IgD-negative memory B cell (primary cell): ENCODE measurements at regions not wholly inside any gene's neighbourhood (a gene's known extent, or its start where the extent isn't known, plus 50 kb on each side); places are given as distances from the start of the nearest gene placed in this dataset.
A peak's percentile ranks its signal among the peaks of the same experiment; 100 is the strongest.

ENCODE experiments used
- H3K27ac Mint-ChIP-seq, 3 donors: one replicate each; pipeline ENCODE4 v1.8.0; 2020 to 2022; ENCODE audit warnings: mild to moderate bottlenecking in 3 of 3, mixed read lengths in 3 of 3, moderate library complexity in 1 of 3
- H3K27me3 Mint-ChIP-seq: one replicate; pipeline ENCODE4 v1.8.0; 2021; ENCODE audit warnings: mixed read lengths
- H3K36me3 Mint-ChIP-seq: one replicate; pipeline ENCODE4 v1.8.0; 2020; ENCODE audit warnings: mild to moderate bottlenecking, mixed read lengths
- H3K4me1 Mint-ChIP-seq, 3 donors: one replicate each; pipeline ENCODE4 v1.8.0; 2020 to 2022; ENCODE audit warnings: mixed read lengths in 3 of 3, mild to moderate bottlenecking in 1 of 3
- H3K4me3 Mint-ChIP-seq, 4 donors: one replicate each; pipeline ENCODE4 v1.8.0; 2020 to 2022; ENCODE audit warnings: mild to moderate bottlenecking in 4 of 4, mixed read lengths in 4 of 4, moderate library complexity in 3 of 4
- H3K9me3 Mint-ChIP-seq, 3 donors: one replicate each; pipeline ENCODE4 v1.8.0; 2020 to 2021; ENCODE audit warnings: mixed read lengths in 3 of 3, mild to moderate bottlenecking in 1 of 3

- no peak overlapping the region for H3K4me3 Mint-ChIP-seq
- H3K27ac Mint-ChIP-seq, result no peak overlapping the region
- H3K9me3 Mint-ChIP-seq, result peaks cover 1 to 3% (median 1%) of the 10 kb centered on the region in 3 donors
- peaks cover 5% of the 10 kb centered on the region for H3K27me3 Mint-ChIP-seq
- H3K36me3 Mint-ChIP-seq, result no peaks in the 10 kb centered on the region
- H3K4me1 Mint-ChIP-seq, result no peaks in the 10 kb centered on the region
Measured at GRCh38 chr7:106797937-106798336, 67.1 kb upstream of the PIK3CG start.

GRCh38 chr7:106802589-106802988, 62.5 kb upstream of the PIK3CG start:
- Mint-ChIP-seq H3K36me3 (no peaks in the 10 kb centered on the region), H3K4me3 (no peak overlapping the region), H3K9me3 (peaks cover 0 to 3% (median 1%) of the 10 kb centered on the region in 3 donors), H3K27me3 (peaks cover 5% of the 10 kb centered on the region), H3K4me1 (no peaks in the 10 kb centered on the region), H3K27ac (no peak overlapping the region)

GRCh38 chr7:106806556-106806955, 58.5 kb upstream of the PIK3CG start:
- H3K27ac Mint-ChIP-seq, result peak overlapping the region in 1 of 3 donors; percentile 24
- H3K27me3 Mint-ChIP-seq, result peaks cover 4% of the 10 kb centered on the region
- peaks cover under 1% of the 10 kb centered on the region for H3K36me3 Mint-ChIP-seq
- H3K4me1 Mint-ChIP-seq, result peaks cover 4 to 6% (median 5%) of the 10 kb centered on the region in 3 donors
- no peak overlapping the region for H3K4me3 Mint-ChIP-seq
- H3K9me3 Mint-ChIP-seq, result no peaks in the 10 kb centered on the region

GRCh38 chr7:106807474-106807873, 57.6 kb upstream of the PIK3CG start:
- Mint-ChIP-seq H3K4me3 (no peak overlapping the region), H3K27ac (no peak overlapping the region), H3K4me1 (peaks cover 10 to 13% (median 10%) of the 10 kb centered on the region in 3 donors), H3K36me3 (peaks cover 2% of the 10 kb centered on the region), H3K27me3 (peaks cover 1% of the 10 kb centered on the region), H3K9me3 (no peaks in the 10 kb centered on the region)

GRCh38 chr7:106808967-106809635, 56.0 kb upstream of the PIK3CG start:
- Mint-ChIP-seq H3K4me3 (no peak overlapping the region), H3K27me3 (peaks cover 1% of the 10 kb centered on the region), H3K9me3 (no peaks in the 10 kb centered on the region), H3K27ac (no peak overlapping the region), H3K4me1 (peaks cover 10 to 15% (median 10%) of the 10 kb centered on the region in 3 donors), H3K36me3 (peaks cover 2% of the 10 kb centered on the region)

GRCh38 chr7:106811472-106811871, 53.6 kb upstream of the PIK3CG start:
- Mint-ChIP-seq H3K9me3 (no peaks in the 10 kb centered on the region), H3K4me3 (peak overlapping the region in 2 of 4 donors; percentile 25 to 70), H3K36me3 (peaks cover 2% of the 10 kb centered on the region), H3K27ac (peak overlapping the region in 1 of 3 donors; percentile 63), H3K27me3 (peaks cover 1% of the 10 kb centered on the region), H3K4me1 (peaks cover 10 to 15% (median 10%) of the 10 kb centered on the region in 3 donors)

GRCh38 chr7:106812027-106812643, 52.9 kb upstream of the PIK3CG start:
- Mint-ChIP-seq H3K27me3 (peaks cover 1% of the 10 kb centered on the region), H3K4me3 (peak overlapping the region in 1 of 4 donors; percentile 70), H3K36me3 (peaks cover 2% of the 10 kb centered on the region), H3K4me1 (peaks cover 10 to 15% (median 10%) of the 10 kb centered on the region in 3 donors), H3K27ac (peak overlapping the region in 1 of 3 donors; percentile 63), H3K9me3 (no peaks in the 10 kb centered on the region)

GRCh38 chr7:106813705-106814305, 51.3 kb upstream of the PIK3CG start:
- peaks cover 2% of the 10 kb centered on the region for H3K36me3 Mint-ChIP-seq
- H3K27me3 Mint-ChIP-seq, result no peaks in the 10 kb centered on the region
- no peak overlapping the region for H3K4me3 Mint-ChIP-seq
- H3K27ac Mint-ChIP-seq, result no peak overlapping the region
- no peaks in the 10 kb centered on the region for H3K9me3 Mint-ChIP-seq
- H3K4me1 Mint-ChIP-seq, result peaks cover 10 to 15% (median 10%) of the 10 kb centered on the region in 3 donors

GRCh38 chr7:106814887-106815286, 50.2 kb upstream of the PIK3CG start:
- Mint-ChIP-seq H3K27ac (no peak overlapping the region), H3K9me3 (no peaks in the 10 kb centered on the region), H3K4me1 (peaks cover 10 to 13% (median 10%) of the 10 kb centered on the region in 3 donors), H3K36me3 (peaks cover 2% of the 10 kb centered on the region), H3K4me3 (no peak overlapping the region), H3K27me3 (no peaks in the 10 kb centered on the region)
